HG02588 (cell line): ENCODE measurements at regions not wholly inside any gene's neighbourhood (a gene's known extent, or its start where the extent isn't known, plus 50 kb on each side); places are given as distances from the start of the nearest gene placed in this dataset.
"Not testable (repeated sequence)": the region's sequence is repeated elsewhere in the genome, so short reads cannot be mapped to it uniquely, and the experiment has no call there.

ENCODE experiments used
- ATAC-seq: cut with Tn5 transposase; IDR thresholded peaks from one replicate; pipeline ENCODE4 v1.9.1; 2021; ENCODE audit warnings: mild to moderate bottlenecking, moderate library complexity; ENCODE audit not compliant: unreplicated experiment

DNA sequence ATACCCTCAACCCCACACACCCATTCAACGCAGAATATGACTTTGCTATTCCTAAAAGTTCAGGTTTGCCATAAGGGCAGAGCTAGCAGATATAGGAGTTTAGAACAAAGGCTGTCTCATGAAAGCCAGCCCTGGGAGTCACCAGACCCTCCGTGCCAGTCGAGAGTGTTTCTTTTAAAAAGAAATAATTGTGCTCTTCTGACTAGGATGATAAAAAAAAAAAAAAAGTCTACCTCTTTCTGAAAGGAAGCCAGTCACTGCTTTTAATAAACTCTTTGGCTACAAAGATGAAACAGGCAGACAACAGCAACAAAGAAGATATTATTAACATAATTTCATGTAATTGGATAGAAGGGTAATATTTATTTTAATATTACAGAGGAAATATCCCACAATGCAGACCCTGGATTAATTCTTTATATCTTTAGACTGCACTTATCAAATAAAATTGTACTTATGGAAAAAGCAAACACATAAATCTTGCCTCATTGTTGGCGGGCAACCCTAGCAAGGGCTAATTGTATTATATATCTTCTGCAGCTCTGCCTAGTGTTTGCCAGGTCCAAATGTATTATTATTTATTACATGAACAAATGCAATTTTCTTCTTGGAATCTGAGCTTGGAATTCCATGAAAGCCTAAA, 277.5 kb upstream of the DYNLRB2 start:
- ATAC-seq, result no peak

DNA sequence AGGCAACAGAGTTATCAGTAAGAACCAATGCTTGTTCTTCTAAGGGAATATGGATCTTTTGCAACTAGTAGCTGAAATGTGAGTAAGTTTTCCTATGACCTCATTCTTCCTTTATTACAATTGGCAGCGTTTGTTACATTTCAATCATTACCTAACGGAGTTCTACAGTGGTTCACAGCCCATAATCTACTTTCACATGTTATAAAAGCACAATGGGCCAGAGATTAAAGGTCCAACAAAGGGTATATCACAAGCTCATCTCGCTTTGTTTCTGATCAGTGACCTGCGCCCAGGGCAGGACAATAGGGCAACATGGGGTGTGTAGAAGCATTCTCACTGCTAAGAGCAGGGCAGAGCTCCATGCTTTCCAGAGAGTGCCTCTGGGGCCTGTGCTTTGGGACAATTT, 279.9 kb upstream of the DYNLRB2 start:
- ATAC-seq, result no peak

DNA sequence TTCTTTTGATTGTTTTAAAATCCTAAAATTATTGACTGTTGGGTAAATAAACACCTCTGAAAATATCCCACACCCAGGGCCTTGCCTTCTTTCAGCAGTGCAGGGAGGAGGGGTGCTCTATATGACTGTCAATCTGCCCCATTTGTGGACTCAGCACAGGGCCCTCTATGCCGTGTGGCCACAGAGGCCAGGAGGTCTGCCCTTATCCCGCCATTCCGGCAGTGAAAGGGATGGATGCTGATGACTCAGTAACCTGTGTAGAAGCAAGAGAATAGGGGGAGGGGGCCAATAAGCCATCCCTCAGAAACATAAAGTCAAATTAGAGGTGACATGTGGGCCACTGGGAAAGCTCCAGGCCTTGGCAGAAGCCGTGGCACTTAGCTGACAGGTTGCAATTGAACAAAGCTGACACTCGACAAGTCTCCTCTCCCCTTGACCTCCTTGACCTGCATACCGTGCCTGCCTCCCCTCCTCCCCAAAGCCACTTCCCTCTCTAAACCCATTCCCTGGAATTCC, 281.4 kb upstream of the DYNLRB2 start:
- ATAC-seq, result no peak

DNA sequence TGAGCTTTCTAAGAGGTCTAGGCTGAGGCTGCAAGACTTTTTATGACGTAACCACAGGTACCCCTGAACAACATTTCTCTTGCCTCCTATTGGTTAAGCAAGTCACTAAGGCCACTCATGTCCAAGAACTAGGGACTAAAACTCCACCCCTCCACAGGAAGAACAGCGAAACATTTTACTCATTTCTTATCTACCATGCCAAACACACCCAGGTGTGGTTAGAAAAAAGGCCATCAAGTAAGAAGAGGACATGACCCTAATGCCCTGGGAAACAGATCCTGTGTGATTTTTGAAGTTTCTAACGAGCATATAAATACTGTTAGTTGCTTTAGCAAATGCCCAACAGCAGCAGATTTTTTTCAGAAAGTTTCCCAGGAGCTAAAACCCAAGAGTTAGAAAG, 282.4 kb upstream of the DYNLRB2 start:
- ATAC-seq, result no peak

DNA sequence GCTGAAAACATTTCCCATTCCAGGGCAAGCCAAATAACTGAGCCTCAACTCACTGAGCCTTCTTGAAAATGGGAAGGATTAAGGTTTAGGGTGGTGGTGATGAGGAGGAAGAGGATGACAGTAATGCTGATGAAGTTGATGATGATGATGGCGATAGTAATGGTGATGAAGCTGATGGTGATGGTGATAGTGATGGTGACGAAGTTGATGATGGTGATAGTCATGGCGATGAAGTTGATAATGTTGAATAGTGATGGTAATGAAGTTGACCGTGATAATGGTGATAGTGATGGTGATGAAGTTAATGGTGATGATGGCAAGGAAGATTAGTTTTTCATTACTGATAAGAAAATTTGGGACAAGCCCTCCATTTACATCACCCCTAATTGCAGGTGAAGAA, 285.8 kb upstream of the DYNLRB2 start:
- ATAC-seq, result no peak

DNA sequence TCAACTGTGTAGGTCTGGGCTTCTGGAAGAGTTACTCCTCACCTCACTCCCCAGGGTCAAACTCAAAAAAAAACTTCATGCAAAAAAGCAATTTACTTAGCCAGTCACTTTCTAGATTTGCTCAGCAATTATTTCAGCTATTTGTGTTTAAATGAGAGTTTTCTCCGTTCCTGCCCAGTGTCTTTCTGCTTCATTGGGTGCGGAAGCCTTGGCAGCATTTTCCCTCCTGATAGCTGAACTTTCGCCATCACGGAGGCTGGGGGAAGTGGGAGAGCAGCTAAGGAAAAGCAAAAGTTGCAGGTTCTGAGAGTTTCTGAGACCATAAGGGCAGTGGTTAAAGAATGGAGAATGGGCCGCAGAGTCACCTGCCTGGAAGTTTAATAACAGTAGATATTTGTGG, 287.1 kb upstream of the DYNLRB2 start:
- no peak for ATAC-seq

DNA sequence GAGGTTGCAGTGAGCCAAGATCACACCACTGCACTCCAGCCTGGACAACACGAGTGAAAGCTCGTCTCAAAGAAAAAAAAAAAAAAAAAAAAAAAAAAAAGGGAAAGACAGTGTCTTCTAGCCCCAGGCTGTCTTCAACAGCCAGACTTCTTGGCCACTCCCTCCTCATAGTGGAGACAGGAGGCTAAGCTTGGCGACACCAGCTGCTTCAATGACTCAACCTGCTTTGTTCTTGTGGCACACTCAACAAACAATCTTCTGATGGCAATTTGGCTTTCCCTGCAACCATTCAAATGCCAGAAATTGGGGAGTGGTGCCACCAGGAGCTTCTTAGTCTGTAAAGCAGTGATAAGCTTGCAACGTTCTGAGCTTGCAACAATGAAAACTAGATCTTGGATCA, 290.4 kb upstream of the DYNLRB2 start:
- ATAC-seq, result no peak

DNA sequence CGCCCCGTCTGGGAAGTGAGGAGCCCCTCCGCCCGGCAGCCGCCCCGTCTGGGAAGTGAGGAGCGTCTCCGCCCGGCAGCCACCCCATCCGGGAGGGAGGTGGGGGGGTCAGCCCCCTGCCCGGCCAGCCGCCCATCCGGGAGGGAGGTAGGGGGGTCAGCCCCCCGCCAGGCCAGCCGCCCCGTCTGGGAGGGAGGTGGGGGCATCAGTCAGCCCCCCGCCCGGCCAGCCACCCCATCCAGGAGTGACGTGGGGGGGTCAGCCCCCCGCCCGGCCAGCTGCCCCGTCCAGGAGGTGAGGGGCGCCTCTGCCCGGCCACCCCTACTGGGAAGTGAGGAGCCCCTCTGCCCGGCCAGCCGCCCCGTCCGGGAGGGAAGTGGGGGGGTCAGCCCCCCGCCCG, 297.5 kb upstream of the DYNLRB2 start:
- not testable (repeated sequence) for ATAC-seq

DNA sequence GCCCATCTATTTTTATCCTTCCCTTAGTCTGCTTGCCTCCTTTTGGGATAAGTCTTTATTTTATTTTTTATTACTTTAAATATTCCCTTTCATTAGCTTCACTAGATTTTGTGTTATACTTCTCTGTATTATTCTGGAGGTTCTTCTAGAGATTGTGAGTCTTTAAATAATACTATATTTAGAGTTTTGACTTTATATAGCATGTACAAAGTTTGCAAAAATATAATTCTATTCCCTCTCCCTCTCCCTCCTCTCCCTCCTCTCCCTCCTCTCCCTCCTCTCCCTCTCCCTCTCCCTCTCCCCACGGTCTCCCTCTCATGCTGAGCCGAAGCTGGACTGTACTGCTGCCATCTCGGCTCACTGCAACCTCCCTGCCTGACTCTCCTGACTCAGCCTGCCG, 298.5 kb upstream of the DYNLRB2 start:
- ATAC-seq, result not testable (repeated sequence)

DNA sequence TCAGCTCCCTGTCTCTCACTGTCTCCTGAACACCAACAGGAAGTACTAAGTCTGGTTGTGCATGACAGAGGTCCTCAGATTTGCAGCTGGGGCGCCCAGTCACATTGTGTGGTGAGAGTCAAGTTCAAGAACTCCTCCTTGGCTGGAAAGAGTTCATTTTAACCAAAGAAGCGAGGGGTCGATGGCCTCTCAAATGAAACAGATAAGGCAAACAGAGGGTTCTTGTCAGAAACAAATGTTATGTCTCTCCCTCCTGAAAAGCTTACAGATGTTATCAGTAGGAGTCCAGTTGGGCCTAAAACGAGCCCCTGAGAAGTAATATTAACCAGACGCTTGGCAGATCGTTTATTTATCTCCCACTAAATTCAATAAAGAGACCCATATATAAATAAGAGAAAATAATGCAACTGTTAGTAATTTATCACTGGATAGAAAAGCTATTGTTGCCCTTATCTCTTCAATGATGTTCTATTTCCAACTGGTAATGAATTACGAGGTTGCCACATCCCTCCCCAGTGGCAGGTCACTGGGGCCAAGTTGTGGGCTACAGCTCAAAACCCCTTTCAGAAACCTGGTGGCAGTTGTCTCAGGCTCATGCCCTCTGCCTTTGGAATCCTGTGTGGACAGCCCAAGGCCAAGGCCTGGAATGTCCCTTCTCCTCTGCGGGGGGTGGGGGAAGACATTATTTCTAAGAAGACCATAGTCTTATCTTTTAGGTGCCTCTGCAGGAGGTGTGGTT, 307.5 kb upstream of the DYNLRB2 start:
- no peak for ATAC-seq

DNA sequence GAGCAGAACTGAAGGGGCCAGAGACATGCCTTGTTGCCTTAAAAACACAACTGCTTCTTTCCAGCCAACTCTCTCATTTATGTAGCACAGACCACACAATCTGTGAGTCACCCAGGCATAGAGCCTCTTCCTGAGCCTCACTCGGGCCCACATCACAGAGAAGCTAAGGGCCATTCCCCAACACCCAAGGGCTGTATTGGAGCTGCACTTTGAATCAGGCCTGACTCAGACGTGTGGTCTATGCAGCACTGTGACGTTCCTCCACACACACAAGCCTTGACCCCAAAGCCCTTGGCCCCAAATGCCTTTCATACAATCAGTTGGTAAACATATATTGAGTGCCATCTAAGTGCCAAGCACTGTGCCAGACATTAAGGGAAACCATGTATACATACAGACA, 308.9 kb upstream of the DYNLRB2 start:
- no peak for ATAC-seq

DNA sequence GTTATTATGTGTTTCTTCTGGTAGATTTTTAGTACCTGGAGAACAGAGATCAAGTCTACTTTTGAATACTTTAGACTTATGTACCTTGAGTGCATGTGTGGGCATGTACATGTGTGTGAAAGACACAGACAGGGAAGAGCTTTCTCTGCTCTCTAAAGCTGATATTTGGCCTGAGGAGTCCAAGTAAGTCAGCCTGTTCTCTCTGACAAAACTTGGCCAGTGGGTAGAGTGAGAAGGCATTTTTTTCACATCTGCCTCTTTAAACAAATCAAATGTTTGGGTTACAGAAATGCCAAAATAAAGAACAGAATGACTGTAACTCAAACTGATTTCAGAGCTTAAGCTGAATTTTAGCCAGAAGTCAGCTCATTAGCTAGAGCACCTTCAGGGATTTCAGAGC, 309.7 kb upstream of the DYNLRB2 start:
- no peak for ATAC-seq

DNA sequence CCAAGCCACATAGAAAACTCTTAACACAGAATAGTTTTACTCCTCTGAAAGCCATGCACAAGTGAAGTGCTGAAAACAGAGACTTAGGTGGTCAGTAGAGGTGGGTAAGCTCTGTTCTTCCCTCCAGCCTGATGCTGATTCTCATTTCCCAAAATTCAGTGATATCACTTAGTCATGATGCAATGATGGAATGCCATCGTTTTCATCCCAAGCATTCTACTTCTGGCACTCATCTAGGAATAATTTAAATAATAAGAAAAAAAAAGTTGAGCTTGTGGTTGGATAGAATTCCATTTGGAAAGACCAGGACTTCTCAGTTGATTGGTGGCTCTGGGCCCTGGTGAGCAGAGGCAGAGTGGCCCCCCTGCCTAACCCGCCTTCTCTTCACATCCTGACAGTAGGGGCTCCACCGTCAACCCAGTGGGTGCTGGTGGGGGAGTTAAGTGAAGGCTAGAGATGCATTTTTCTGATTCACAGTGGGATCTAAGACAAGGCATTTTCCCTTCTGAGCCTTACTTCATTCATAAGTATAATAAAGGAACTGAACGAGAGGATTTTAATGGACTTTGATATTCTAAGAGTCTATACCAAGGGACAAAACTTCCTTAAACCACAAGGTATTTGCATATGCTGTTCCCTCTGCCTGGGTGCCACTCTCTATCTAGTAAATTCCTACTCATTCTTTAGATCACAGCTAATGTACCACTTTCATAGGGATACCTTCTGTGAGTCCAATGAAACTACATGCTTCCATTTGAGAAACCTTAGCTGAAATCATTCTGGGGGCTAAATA, 310.3 kb upstream of the DYNLRB2 start:
- no peak for ATAC-seq

DNA sequence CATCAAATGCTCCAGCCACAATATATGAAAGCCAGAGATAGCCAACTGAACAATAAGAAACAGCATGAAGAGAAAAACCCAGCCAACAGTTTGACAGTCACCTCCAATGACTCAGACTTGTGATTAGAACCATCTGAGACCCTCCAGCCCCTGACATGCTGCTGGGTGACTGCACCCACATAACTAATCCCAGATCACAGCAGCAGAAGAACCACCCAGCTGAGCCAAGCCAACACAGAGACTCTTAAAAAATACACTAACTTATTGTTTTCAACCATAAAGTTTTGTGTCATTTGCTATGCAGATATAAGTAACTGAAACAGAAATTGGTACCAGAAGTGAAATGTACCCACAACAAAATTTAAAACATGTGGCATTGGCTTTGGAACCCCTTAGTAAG, 314.3 kb upstream of the DYNLRB2 start:
- ATAC-seq, result no peak

DNA sequence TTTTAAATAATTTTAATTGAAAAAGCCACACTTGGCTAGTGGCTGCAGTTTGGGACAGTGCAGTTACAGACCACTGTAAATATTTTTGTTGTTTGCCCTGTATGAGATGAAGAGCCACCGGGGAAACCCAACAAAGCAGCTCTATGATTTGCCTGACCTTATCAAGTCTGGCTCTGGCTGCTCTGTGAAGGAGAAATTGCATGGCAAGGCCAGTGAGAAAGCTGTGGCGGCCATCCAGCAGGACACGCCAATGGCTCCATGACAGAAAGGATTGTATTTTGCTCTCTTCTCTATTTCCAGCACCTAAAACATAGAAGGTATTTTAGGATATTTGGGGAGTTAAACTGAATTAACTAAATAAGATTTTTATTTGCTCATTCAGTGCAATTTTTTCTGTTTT, 330.0 kb upstream of the DYNLRB2 start:
- no peak for ATAC-seq

DNA sequence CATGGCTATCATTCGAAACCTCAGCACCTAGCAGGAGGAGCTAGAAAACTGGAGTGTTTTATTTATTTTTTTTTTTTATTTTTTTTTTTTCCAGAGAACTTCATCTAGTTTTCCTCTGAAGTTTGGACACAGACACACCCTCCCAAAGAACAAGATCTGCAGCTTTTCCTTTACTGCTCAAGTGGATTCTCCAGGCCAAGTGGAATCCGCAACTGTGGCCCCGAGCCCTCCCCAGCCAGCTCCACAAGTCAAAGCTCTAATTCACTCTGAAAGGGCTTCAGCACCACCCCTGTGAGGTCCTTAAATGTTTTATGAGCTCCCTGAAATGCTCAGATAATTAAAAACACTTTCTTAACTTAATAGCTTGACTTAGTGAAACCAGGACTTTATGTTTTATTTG, 332.1 kb upstream of the DYNLRB2 start:
- no peak for ATAC-seq

DNA sequence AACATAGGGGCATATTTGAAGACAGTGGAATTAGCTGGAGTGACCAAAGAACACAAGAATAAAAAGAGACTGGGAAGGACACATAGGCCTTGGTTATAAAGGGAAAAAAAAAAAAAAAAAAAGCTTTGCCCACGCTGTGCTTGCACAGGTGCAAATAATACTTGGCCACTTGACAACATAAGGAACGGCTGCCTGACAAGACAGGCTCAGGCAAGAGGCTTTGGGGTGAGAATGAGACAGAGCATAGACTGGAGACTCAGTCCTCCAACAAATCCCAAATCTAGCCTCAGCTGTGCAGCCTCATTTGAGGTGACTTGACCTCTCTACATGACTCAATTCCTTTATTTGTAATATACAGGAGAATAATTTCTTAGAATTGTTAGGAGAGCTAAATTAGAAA, 332.8 kb upstream of the DYNLRB2 start:
- no peak for ATAC-seq

DNA sequence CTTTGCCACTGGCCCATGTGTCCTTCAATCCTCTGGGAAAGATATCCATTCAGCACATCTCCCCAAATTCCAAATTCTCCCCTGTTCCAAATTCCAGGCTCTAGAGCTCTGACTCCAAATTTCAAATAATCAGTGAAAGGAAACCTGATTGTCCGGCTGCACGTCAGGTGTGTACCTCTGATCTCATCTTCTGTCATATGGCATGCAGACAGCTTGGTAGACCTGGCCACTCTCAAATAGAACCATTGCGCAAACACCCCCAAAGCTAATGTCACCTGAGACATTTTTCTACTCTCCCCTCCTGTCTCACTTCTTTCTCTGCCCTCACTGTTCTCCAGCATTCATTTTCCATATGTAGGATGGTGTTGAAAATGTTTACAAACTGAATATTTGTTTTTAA, 337.0 kb upstream of the DYNLRB2 start:
- no peak for ATAC-seq

DNA sequence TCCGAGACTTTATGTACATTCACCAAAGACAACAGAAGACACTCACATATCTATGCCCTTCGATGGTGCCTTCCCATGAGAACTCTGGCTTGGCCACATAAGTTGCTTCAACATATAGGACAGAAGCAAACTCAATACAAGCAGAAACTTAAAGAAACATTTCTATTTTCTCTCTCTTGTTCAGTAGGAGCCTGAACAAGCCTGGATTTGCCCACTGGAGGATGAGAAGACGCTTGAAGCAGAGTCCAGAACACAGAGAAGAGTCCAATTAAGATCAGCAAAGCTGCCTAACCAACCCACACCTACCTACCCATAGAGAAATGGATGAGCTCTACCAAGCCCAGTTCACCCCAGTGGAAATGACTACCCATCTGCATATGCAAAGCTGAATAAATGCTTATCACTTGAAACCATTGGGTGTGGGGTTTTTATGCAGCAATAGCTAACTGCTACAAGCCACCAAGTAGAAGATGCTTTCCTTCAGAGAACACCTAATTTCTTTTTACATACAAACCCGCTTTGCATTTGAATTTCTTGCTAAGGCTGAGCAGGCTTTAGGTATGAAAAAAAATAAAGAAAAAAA, 337.9 kb upstream of the DYNLRB2 start:
- no peak for ATAC-seq

DNA sequence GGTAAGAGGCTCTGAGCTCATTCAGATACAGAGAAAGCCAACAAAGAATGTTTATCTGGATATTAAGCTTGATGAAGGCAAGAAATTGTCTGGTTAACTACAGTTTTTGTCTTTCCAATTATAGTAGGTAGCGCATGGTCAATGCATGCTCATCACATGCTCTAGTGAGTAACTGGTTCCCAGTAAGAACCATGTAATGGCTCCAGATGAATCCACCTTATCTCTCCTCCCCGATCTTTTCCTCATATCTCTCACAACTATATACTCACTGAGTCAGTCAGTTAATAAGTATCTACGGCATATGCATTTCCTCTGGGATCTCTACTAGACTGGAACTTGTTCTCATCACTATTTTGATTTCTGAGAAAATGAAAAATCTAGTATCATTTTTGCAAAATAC, 340.7 kb upstream of the DYNLRB2 start:
- ATAC-seq, result no peak

DNA sequence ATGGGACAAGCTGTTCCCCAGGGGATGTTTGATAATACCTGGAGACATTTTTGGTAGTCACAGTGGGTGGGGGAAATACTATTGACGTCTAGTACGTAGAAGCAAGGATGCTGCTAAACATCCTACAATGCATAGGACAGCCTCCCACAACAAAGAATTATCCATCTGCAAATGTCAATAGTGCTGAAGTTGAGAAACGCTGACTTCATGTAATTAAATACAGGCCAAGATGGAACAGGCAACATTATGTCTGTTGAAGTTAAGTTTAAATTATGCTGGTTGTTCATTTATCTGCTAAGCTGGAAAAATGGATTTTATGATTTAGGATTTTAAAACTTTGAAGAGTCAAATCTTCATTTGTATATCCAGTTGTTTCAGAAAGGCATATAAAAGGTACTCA, 341.2 kb upstream of the DYNLRB2 start:
- no peak for ATAC-seq
